ENCODE measurements at regions not wholly inside any gene's neighbourhood (a gene's known extent, or its start where the extent isn't known, plus 50 kb on each side); places are given as distances from the start of the nearest gene placed in this dataset.
A peak's percentile ranks its signal among the peaks of the same experiment; 100 is the strongest.

GRCh38 chr1:65059930-65060538, 88.0 kb upstream of the AK4 start:
- BruUV-seq (replicated peaks), result no TSS peak
- Histone ChIP-seq H3K79me2 (ENCODE audit: control insufficient read depth, insufficient read depth, low read length) (no peaks in the 10 kb centered on the region), H3K9me3 (replicated peaks; ENCODE audit: control insufficient read depth, insufficient read depth, low read length) (no peaks in the 10 kb centered on the region), H3K9ac (ENCODE audit: control insufficient read depth, insufficient read depth, low read length) (no peak overlapping the region), H3K27ac (ENCODE audit: control insufficient read depth, insufficient read depth) (no peak overlapping the region), H3K27me3 (replicated peaks in 1 of 2; ENCODE audit: control insufficient read depth in 2 of 2, insufficient read depth in 2 of 2, low read length in 1 of 2) (no peaks in the 10 kb centered on the region), H3K4me1 (ENCODE audit: control insufficient read depth, insufficient read depth, low read length) (no peaks in the 10 kb centered on the region), H2AFZ (ENCODE audit: control insufficient read depth, low read depth, low read length) (no peak overlapping the region), H3K36me3 (ENCODE audit: control insufficient read depth in 2 of 2, insufficient read depth in 2 of 2, low read length in 1 of 2) (no peaks in the 10 kb centered on the region), H3K4me3 (no peak overlapping the region), H4K20me1 (ENCODE audit: control insufficient read depth, insufficient read depth) (no peaks in the 10 kb centered on the region), H3K4me2 (ENCODE audit: control insufficient read depth, insufficient read depth) (no peak overlapping the region)
- CTCF ChIA-PET, result interaction anchor here (0.7 to 2.3 kb wide), 6 partner anchors 15 to 627 kb away, joined by 3 to 10 read pairs (median 4); no protein-coding TSS in a partner anchor
- SMC1A ChIA-PET (ENCODE audit: uncharacterized antibody, unreplicated experiment), result interaction anchor here (0.7 to 2.1 kb wide), 4 partner anchors 149 to 628 kb away, joined by 3 to 9 read pairs (median 4); no protein-coding TSS in a partner anchor
- DNase-seq (ENCODE audit: low read depth, low spot score) (no peak), ATAC-seq (peak; percentile 46; the same call in 1 of the 3 replicates), FAIRE-seq (no peak)
- RAD21 ChIA-PET (ENCODE audit: unreplicated experiment), result interaction anchor here (0.6 to 1.7 kb wide), 3 partner anchors 93 to 628 kb away, joined by 3 to 6 read pairs (median 5); no protein-coding TSS in a partner anchor
- POLR2A ChIA-PET, result no interaction called here
- TF ChIP-seq FOXK2 (IDR thresholded peaks at IDR 0.05) (no peak), TAF1 (IDR thresholded peaks at IDR 0.05; ENCODE audit: borderline replicate concordance, low read depth, low read length) (no peak), ZNF384 (IDR thresholded peaks at IDR 0.05; ENCODE audit: borderline replicate concordance, low read depth, low read length) (peak; percentile 28; the same call in 1 of the 2 replicates), RAD21 (IDR thresholded peaks at IDR 0.05; ENCODE audit: insufficient read depth, low read depth, low read length) (peak; percentile 71), CTCF (IDR thresholded peaks at IDR 0.05 in 2 of 3, conservative IDR thresholded peaks at IDR 0.05 in 1 of 3; ENCODE audit: control insufficient read depth in 2 of 3, extremely low read depth in 1 of 3, insufficient read depth in 1 of 3, low read depth in 3 of 3, low read length in 3 of 3) (peak; percentile 41 to 59 (median 48); a peak in 5 of 6 replicates), ZNF274 (IDR thresholded peaks at IDR 0.05; ENCODE audit: insufficient read depth, insufficient read length) (no peak), TCF7 (IDR thresholded peaks at IDR 0.05; ENCODE audit: borderline replicate concordance) (no peak), HDGF (IDR thresholded peaks at IDR 0.05) (no peak), ZBED1 (IDR thresholded peaks at IDR 0.05; ENCODE audit: borderline replicate concordance) (no peak), MAX (IDR thresholded peaks at IDR 0.05; ENCODE audit: low read depth, low read length) (no peak), ZNF622 (IDR thresholded peaks at IDR 0.05) (no peak), SMC3 (IDR thresholded peaks at IDR 0.05; ENCODE audit: borderline replicate concordance, low read length) (peak; percentile 53; the same call in 1 of the 2 replicates)
- TF ChIP-seq, protein P1, sequence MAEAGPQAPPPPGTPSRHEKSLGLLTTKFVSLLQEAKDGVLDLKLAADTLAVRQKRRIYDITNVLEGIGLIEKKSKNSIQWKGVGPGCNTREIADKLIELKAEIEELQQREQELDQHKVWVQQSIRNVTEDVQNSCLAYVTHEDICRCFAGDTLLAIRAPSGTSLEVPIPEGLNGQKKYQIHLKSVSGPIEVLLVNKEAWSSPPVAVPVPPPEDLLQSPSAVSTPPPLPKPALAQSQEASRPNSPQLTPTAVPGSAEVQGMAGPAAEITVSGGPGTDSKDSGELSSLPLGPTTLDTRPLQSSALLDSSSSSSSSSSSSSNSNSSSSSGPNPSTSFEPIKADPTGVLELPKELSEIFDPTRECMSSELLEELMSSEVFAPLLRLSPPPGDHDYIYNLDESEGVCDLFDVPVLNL (IDR thresholded peaks at IDR 0.05; ENCODE audit: low read depth, low read length), result no peak
- in situ Hi-C loops (cut with MboI) (loop anchor here (5.0 to 25.0 kb wide), 2 partner anchors 152 to 627 kb away; no protein-coding TSS in a partner anchor), intact Hi-C loops (cut with micrococcal nuclease; ENCODE audit: unreplicated experiment) (loop anchor here (1.0 to 2.0 kb wide), 2 partner anchors 149 to 627 kb away; no protein-coding TSS in a partner anchor)
- 5% methylated on average over 7 of the region's 7 CpGs for WGBS (ENCODE audit: insufficient coverage, insufficient replicate concordance, low lambda C conversion rate, missing lambda C conversion rate)
